SU-DHL-6 (cell line): ENCODE measurements at regions not wholly inside any gene's neighbourhood (a gene's known extent, or its start where the extent isn't known, plus 50 kb on each side); places are given as distances from the start of the nearest gene placed in this dataset.

Experiments used
- H2AFZ ChIP-seq: fragments of 200-600 bp; sonication (generic); 2 replicates; pipeline ENCODE4 v1.6.1; 2014; ENCODE audit warnings: low read depth, mild to moderate bottlenecking, moderate library complexity, mixed read lengths, antibody characterized with exemption, low read length; ENCODE audit not compliant: severe bottlenecking
- H3F3A ChIP-seq: fragments of 200-600 bp; shearing (Covaris generic); 2 replicates; pipeline ENCODE4 v1.6.0; 2016; ENCODE audit warnings: antibody characterized with exemption, mild to moderate bottlenecking; ENCODE audit not compliant: insufficient read depth
- H3K27ac ChIP-seq: fragments of 200-600 bp; sonication (generic); 2 replicates; pipeline ENCODE4 v1.5.1; 2016; ENCODE audit warnings: low read depth, mild to moderate bottlenecking, low read length, moderate library complexity, mixed read lengths
- H3K27me3 ChIP-seq: fragments of 200-600 bp; sonication (generic), shearing (Covaris generic); 2 replicates; pipeline ENCODE4 v1.6.0; 2014; ENCODE audit warnings: mild to moderate bottlenecking, low read length
- H3K36me3 ChIP-seq: fragments of 200-600 bp; sonication (generic); 2 replicates; pipeline ENCODE4 v1.6.1; 2014; ENCODE audit warnings: mild to moderate bottlenecking, low read length, mixed read lengths
- H3K4me2 ChIP-seq: fragments of 300-600, 200-600 bp; shearing (Covaris generic), sonication (generic); 2 replicates; pipeline ENCODE4 v1.6.0; 2014; ENCODE audit warnings: low read length, low read depth, mild to moderate bottlenecking; ENCODE audit not compliant: poor library complexity, severe bottlenecking
- H3K4me3 ChIP-seq: fragments of 200-600 bp; sonication (generic); 2 replicates; pipeline ENCODE4 v1.5.1; 2014; ENCODE audit warnings: antibody characterized with exemption, low read length, mild to moderate bottlenecking, mixed read lengths; ENCODE audit not compliant: insufficient read depth, poor library complexity, severe bottlenecking
- H3K79me2 ChIP-seq: fragments of 200-600 bp; sonication (generic); 2 replicates; pipeline ENCODE4 v1.6.1; 2014; ENCODE audit warnings: mild to moderate bottlenecking, low read length, moderate library complexity; ENCODE audit not compliant: insufficient read depth
- H3K9ac ChIP-seq: fragments of 200-600 bp; sonication (generic); 2 replicates; pipeline ENCODE4 v1.7.0; 2014; ENCODE audit warnings: mild to moderate bottlenecking, low read length
- H3K9me2 ChIP-seq: fragments of 200-600 bp; sonication (generic); replicated peaks from 2 replicates; pipeline ENCODE4 v1.6.1; 2014; ENCODE audit warnings: low read length; ENCODE audit not compliant: insufficient read depth
- H3K9me3 ChIP-seq: fragments of 200-600 bp; sonication (generic); 2 replicates; pipeline ENCODE4 v1.6.1; 2014; ENCODE audit warnings: low read length, mixed read lengths; ENCODE audit not compliant: insufficient read depth
- H4K20me1 ChIP-seq: fragments of 200-600 bp; sonication (generic); 2 replicates; pipeline ENCODE4 v1.6.1; 2014; ENCODE audit warnings: low read depth, mild to moderate bottlenecking, antibody characterized with exemption, low read length, moderate library complexity, mixed read lengths
- CTCF ChIP-seq: fragments of 200-600 bp; sonication (generic); IDR thresholded peaks from one replicate; pipeline ENCODE4 v1.5.1; 2017; ENCODE audit warnings: antibody characterized with exemption, mild to moderate bottlenecking, low read length, moderate library complexity; ENCODE audit not compliant: insufficient read depth, poor library complexity, severe bottlenecking
- EZH2phosphoT487 ChIP-seq: fragments of 200-600 bp; sonication (generic), shearing (Covaris generic); conservative IDR thresholded peaks from 2 replicates; pipeline ENCODE4 v1.6.1; 2018; ENCODE audit warnings: mild to moderate bottlenecking, antibody characterized with exemption, low read length, moderate library complexity, mixed read lengths

GRCh38 chr1:187631984-187632383, 803.2 kb downstream of the PLA2G4A start:
- H3K79me2 ChIP-seq: no peaks in the 10 kb centered on the region
- no peaks in the 10 kb centered on the region for H3K9me2 ChIP-seq
- H3K36me3 ChIP-seq: no peaks in the 10 kb centered on the region
- no peak overlapping the region for H3K9ac ChIP-seq
- H3K4me2 ChIP-seq: no peak overlapping the region
- no peak overlapping the region for H3K27ac ChIP-seq
- H4K20me1 ChIP-seq: no peaks in the 10 kb centered on the region
- peaks cover 12% of the 10 kb centered on the region; the same call in 1 of the 2 replicates for H3K9me3 ChIP-seq
- no peak for TF ChIP-seq CTCF
- no peak for TF ChIP-seq EZH2phosphoT487
- no peak overlapping the region for H3K4me3 ChIP-seq
- no peaks in the 10 kb centered on the region for H3K27me3 ChIP-seq
- no peaks in the 10 kb centered on the region for H3F3A ChIP-seq
- H2AFZ ChIP-seq: no peak overlapping the region

GRCh38 chr1:187634940-187635339, 806.2 kb downstream of the PLA2G4A start:
- H2AFZ ChIP-seq: peak overlapping the region; percentile 24

GRCh38 chr1:187638733-187639434, 810.1 kb downstream of the PLA2G4A start:
- H3K9me3 ChIP-seq: no peaks in the 10 kb centered on the region
- no peaks in the 10 kb centered on the region for H3K79me2 ChIP-seq
- H3K4me3 ChIP-seq: no peak overlapping the region
- no peak overlapping the region for H2AFZ ChIP-seq
- no peaks in the 10 kb centered on the region for H3K27me3 ChIP-seq
- no peak overlapping the region for H3K4me2 ChIP-seq
- no peak overlapping the region for H3K9ac ChIP-seq
- no peaks in the 10 kb centered on the region for H4K20me1 ChIP-seq
- H3K27ac ChIP-seq: no peak overlapping the region
- no peaks in the 10 kb centered on the region for H3K9me2 ChIP-seq
- TF ChIP-seq EZH2phosphoT487: no peak
- no peaks in the 10 kb centered on the region for H3F3A ChIP-seq
- no peaks in the 10 kb centered on the region for H3K36me3 ChIP-seq

More at GRCh38 chr1:187634940-187635339, 806.2 kb downstream of the PLA2G4A start:
- TF ChIP-seq EZH2phosphoT487 (no peak), CTCF (no peak)
- Histone ChIP-seq H3K4me2 (peak overlapping the region; percentile 44), H3K27ac (peak overlapping the region; percentile 18; the same call in 1 of the 2 replicates), H3K9me2 (no peaks in the 10 kb centered on the region), H3K9ac (peak overlapping the region; percentile 13; the same call in 1 of the 2 replicates), H3K79me2 (no peaks in the 10 kb centered on the region), H3K9me3 (peaks cover 12% of the 10 kb centered on the region; the same call in 1 of the 2 replicates), H3F3A (no peaks in the 10 kb centered on the region), H3K4me3 (peak overlapping the region; percentile 9), H3K27me3 (no peaks in the 10 kb centered on the region), H4K20me1 (no peaks in the 10 kb centered on the region), H3K36me3 (no peaks in the 10 kb centered on the region)

- H3K9me2 ChIP-seq: no peaks in the 10 kb centered on the region
- H3K9ac ChIP-seq: no peak overlapping the region
- H3K9me3 ChIP-seq: no peaks in the 10 kb centered on the region
- no peak overlapping the region for H3K27ac ChIP-seq
- H3K4me2 ChIP-seq: no peak overlapping the region
- H3F3A ChIP-seq: no peaks in the 10 kb centered on the region
- no peaks in the 10 kb centered on the region for H3K27me3 ChIP-seq
- no peaks in the 10 kb centered on the region for H4K20me1 ChIP-seq
- TF ChIP-seq CTCF (no peak), EZH2phosphoT487 (no peak)
- no peaks in the 10 kb centered on the region for H3K36me3 ChIP-seq
- no peak overlapping the region for H2AFZ ChIP-seq
- H3K4me3 ChIP-seq: no peak overlapping the region
- no peaks in the 10 kb centered on the region for H3K79me2 ChIP-seq
Observed at GRCh38 chr1:187641015-187641414, 812.3 kb downstream of the PLA2G4A start.
